ENCODE measurements at regions not wholly inside any gene's neighbourhood (a gene's known extent, or its start where the extent isn't known, plus 50 kb on each side); places are given as distances from the start of the nearest gene placed in this dataset.

GRCh38 chr4:185966549-185966948 is 102.4 kb upstream of the TLR3 start:
- no peak for DNase-seq (ENCODE audit: low read depth in 4 of 4, low spot score in 3 of 4)

GRCh38 chr4:185966997-185967775 is 101.8 kb upstream of the TLR3 start:
- no peak for DNase-seq (ENCODE audit: low read depth in 4 of 4, low spot score in 3 of 4)

GRCh38 chr4:185969657-185970056 is 99.3 kb upstream of the TLR3 start:
- DNase-seq (ENCODE audit: low read depth in 4 of 4, low spot score in 3 of 4) = no peak

GRCh38 chr4:185987961-185988627 is 80.9 kb upstream of the TLR3 start:
- DNase-seq (ENCODE audit: low read depth in 4 of 4, low spot score in 3 of 4) = no peak

- no peak for DNase-seq (ENCODE audit: low read depth in 4 of 4, low spot score in 3 of 4)
These were observed 77.2 kb upstream of the TLR3 start for GRCh38 chr4:185991770-185992169.

GRCh38 chr4:185992585-185992984 is 76.4 kb upstream of the TLR3 start:
- no peak for DNase-seq (ENCODE audit: low read depth in 4 of 4, low spot score in 3 of 4)

GRCh38 chr4:185993328-185993973 is 75.5 kb upstream of the TLR3 start:
- DNase-seq (ENCODE audit: low read depth in 4 of 4, low spot score in 3 of 4) = no peak

GRCh38 chr4:185994750-185995149 is 74.2 kb upstream of the TLR3 start:
- no peak for DNase-seq (ENCODE audit: low read depth in 4 of 4, low spot score in 3 of 4)

- DNase-seq (ENCODE audit: low read depth in 4 of 4, low spot score in 3 of 4) = no peak
These were observed 73.3 kb upstream of the TLR3 start for GRCh38 chr4:185995665-185996064.

- no peak for DNase-seq (ENCODE audit: low read depth in 4 of 4, low spot score in 3 of 4)
These were observed 71.7 kb upstream of the TLR3 start for GRCh38 chr4:185997296-185997695.

GRCh38 chr4:185998791-185999190 is 70.2 kb upstream of the TLR3 start:
- no peak for DNase-seq (ENCODE audit: low read depth in 4 of 4, low spot score in 3 of 4)

GRCh38 chr4:185999207-185999606 is 69.7 kb upstream of the TLR3 start:
- no peak for DNase-seq (ENCODE audit: low read depth in 4 of 4, low spot score in 3 of 4)

GRCh38 chr4:186002853-186003252 is 66.1 kb upstream of the TLR3 start:
- no peak for DNase-seq (ENCODE audit: low read depth in 4 of 4, low spot score in 3 of 4)

- DNase-seq (ENCODE audit: low read depth in 4 of 4, low spot score in 3 of 4) = no peak
These were observed 65.2 kb upstream of the TLR3 start for GRCh38 chr4:186003746-186004145.

- no peak for DNase-seq (ENCODE audit: low read depth in 4 of 4, low spot score in 3 of 4)
These were observed 60.9 kb upstream of the TLR3 start for GRCh38 chr4:186008057-186008456.

- DNase-seq (ENCODE audit: low read depth in 4 of 4, low spot score in 3 of 4) = no peak
These were observed 59.0 kb upstream of the TLR3 start for GRCh38 chr4:186009976-186010375.

GRCh38 chr4:186010821-186011220 is 58.1 kb upstream of the TLR3 start:
- DNase-seq (ENCODE audit: low read depth in 4 of 4, low spot score in 3 of 4) = no peak

GRCh38 chr4:186012071-186012470 is 56.9 kb upstream of the TLR3 start:
- DNase-seq (ENCODE audit: low read depth in 4 of 4, low spot score in 3 of 4) = no peak

GRCh38 chr4:186013419-186014186 is 55.4 kb upstream of the TLR3 start:
- DNase-seq (ENCODE audit: low read depth in 4 of 4, low spot score in 3 of 4) = no peak

GRCh38 chr4:186015212-186015817 is 53.6 kb upstream of the TLR3 start:
- no peak for DNase-seq (ENCODE audit: low read depth in 4 of 4, low spot score in 3 of 4)

- no peak for DNase-seq (ENCODE audit: low read depth in 4 of 4, low spot score in 3 of 4)
These were observed 52.2 kb upstream of the TLR3 start for GRCh38 chr4:186016796-186017195.
